NCI-H748 (cell line): ENCODE measurements at regions not wholly inside any gene's neighbourhood (a gene's known extent, or its start where the extent isn't known, plus 50 kb on each side); places are given as distances from the start of the nearest gene placed in this dataset.

Source experiments
- DNase-seq: peaks from one replicate; lab custom pipeline; 2025; ENCODE audit not compliant: unreplicated experiment; lab: John Stamatoyannopoulos, UW

- no peak for DNase-seq
These were observed 425.3 kb upstream of the FANCL start for GRCh38 chr2:58666323-58666970.

- no peak for DNase-seq
These were observed 424.0 kb upstream of the FANCL start for GRCh38 chr2:58665154-58665553.

DNA sequence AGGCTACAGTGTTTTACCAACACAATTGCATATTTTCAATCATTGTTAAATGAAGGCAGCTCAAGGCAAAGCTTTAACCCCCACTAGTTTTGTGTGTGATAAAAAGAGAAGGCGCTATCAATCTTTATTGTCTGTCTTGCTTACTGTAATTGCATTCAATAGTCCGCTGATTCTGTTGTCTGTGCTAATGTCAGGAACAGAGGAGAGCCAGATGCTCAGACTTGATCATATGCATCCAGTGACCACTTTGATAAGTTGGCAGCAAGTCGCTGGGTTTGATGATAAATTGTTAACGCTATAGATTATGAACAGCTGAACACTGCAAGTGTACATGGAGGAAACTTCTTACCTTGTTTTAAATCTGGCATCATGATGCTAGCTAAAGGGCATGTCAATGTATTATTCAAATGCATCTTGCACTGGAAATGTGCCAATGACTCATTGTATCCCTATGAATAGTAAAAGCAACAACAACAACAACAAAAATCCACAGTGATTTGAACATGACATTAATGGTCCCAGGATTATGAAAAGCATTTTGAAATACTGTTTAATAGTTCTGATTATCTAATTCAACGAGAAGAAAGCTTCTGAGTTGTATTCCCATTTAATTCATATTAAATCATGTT, 423.5 kb upstream of the FANCL start:
- peak; percentile 30 for DNase-seq

GRCh38 chr2:58660046-58660445, 418.9 kb upstream of the FANCL start:
- DNase-seq = no peak

- DNase-seq = no peak
These were observed 414.0 kb upstream of the FANCL start for GRCh38 chr2:58655152-58655551.

DNA sequence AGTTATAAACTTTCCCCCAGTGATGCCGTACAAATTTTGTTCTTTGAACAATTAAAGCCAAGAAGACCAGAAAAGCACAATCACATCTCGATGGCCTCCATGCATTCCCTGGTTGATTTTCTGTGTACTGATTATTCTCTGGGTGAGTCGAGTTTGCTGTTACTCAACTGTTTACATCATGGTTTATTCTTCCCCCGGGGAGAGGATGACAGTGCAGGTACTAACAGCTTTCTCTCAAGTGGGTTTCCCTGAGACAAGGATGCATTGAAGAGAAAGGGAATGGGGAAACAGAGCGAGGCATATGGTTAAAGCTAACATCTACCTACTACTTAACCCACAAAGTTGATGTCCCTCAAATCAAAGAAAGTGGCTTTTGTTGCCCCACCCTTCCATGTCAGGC, 410.8 kb upstream of the FANCL start:
- no peak for DNase-seq

DNA sequence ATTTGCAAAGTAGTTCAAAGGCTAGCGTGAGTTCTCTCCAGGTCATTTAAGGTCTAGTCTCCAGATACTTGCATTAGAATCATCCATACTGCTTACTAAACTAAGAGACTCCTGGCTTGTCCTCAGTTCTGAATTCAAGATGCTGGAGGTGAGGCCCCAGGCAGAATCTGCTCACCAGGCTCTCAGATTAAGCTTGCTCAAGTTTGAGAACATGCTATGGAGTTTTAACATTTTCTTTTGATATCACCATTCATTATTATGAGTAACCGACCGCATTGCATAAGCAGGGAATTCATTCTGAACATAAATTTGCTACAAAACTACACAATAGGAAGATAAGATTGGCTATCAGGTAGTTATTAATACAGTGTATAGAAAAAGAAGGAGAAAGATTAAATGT, 409.7 kb upstream of the FANCL start:
- no peak for DNase-seq

GRCh38 chr2:58649756-58650155, 408.6 kb upstream of the FANCL start:
- no peak for DNase-seq

DNA sequence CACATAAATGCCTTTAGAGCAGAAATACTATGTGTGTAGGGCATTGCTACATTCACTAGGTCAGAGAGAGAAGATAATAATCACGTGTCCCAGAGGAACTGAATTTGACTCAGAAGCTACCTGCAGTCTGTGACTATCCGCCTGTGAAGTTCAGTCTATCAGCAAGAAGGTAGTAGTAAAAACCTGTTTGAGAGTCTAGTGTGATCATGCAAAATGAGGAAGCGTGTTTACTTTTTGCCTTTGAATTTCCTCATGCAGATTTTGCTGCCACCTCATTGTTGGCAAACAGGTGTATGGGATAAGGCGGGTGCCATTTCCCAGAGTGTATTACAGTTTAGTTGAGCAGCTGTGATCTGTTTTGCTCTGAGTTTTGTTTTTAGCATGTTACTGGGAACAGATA, 403.9 kb upstream of the FANCL start:
- DNase-seq = peak; percentile 16

DNA sequence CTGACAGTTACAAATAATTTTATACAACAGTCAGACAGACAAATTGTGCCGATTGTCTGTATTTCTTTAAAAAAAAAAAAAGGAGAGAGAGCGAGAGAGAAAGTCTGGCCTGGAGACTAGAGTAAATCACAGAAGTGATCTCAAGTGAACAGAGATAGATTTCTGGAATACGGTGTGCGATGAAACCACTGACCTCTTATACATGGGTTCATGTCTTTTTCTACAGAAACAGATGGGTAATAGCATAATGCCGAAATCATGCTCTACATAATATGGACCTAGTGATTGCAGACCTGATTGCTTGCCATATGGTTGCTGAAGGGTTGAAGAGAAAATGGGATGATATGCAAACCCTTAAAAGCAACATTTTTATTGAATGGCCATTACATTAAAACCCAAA, 403.3 kb upstream of the FANCL start:
- DNase-seq = no peak

DNA sequence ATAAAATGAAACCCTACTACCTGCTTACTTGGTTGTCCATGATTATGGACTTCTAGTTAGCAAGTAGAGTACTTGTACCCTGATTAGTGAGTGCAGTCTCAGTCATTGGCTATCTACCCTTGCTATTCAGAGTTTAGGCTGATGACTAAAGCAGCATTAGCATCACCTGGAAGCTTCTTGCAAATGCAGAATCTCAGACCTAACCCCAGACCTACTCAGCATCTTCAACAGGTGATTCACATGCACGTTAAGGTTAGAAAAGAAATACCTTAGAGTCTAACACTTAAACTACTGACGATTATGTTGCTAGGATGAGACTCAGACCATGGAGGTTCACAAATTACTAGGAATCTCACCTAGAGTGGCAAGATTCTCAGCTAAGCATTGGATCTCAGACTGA, 399.9 kb upstream of the FANCL start:
- DNase-seq = no peak

DNA sequence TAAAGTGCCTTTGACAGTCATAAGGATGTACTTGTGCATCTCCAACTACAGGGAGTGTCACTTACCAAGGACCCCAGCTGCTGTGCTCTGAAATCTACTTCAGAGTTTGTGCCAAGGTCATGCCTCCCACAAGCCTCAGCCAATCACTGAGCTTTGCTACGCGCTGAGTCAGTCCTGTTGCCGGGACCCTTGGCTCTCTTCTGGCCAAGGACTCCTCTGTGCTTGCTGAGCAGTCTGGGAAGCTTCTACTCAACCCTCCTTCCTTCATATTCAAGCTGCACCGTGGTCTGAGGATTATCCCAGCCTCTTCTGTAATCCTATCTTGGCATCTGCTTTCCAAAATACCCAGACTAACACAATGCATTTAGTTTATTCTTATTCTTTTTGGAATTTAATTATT, 398.9 kb upstream of the FANCL start:
- DNase-seq = no peak

DNA sequence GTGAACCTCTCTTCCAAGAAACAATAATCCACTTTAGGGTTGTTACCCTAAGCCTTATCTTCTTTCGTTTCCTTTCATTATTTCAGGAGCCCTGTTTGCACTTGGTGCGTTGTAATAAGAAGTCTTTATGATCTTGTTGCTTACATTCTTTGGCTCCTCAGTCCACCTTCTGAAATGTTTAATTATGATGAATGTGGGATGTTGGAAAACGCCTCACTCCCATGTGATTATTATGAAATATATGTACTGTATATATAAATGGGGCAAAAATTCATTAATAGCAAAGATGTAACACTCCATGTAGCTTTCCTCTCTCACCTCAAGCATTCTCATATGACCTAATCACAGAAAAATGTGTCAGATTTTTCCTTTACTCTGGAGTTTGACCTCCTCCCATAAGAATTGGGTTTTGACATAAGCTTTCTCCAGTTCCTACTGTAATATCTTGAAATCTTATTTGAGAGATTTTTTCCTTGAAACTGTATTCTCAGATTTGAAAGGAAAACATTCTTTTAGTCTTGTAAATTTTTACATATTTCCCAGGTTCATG, 397.2 kb upstream of the FANCL start:
- DNase-seq = no peak

DNA sequence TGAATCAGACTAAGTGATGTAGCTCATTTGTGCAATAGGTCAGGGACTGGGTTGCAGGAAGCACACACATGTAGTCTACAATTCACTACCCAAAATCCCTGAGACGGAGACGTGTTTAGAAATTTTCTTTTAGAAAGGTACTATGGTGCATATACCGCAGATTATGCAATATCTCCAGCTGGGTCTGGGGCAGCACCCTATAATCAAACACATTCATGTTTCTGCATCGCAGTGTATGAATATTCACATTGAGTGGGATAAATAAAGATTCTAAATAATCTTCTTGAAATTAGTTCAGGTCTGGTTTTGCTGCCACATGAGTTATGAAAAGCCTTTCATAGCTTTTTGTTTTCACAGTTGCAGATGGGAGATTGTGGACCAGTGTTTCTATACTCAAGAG, 395.7 kb upstream of the FANCL start:
- DNase-seq = no peak

GRCh38 chr2:58635801-58636375, 394.8 kb upstream of the FANCL start:
- no peak for DNase-seq

GRCh38 chr2:58634653-58635370, 393.7 kb upstream of the FANCL start:
- peak; percentile 85 for DNase-seq

DNA sequence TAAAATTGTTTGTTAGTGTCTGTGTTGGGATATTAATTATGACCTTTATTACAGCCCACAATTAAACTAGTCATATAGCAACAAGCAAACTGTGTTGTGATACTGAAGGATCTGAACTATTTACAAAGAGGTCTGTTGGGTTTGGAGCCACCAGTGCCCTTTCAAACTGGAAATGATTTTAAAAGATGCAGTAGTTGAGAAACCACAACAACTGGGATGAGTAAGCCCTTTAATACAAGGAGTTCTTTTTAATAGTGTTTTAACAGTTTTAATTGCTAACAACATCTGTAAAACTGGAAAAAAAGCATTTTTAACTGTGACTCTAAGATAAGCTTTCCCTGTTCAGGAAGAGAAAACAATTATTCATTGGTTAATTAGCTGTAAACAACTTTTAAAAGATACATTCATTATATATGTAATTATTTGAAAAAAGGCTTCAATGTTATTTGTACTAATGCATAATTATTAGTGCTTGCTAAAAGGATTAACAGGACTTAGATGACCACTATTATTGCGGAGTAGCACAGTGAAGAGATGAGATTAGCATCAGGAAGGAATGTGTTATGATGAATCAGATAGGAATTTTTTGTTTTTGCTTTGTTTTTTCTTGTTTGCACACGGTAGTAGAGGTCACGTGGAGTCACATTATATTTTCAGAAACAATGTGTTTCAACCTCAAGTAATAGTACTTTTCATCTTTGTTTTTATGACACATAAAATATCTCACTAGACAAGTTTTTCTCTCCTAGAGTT, 392.7 kb upstream of the FANCL start:
- no peak for DNase-seq

GRCh38 chr2:58631986-58632385, 390.9 kb upstream of the FANCL start:
- no peak for DNase-seq

DNA sequence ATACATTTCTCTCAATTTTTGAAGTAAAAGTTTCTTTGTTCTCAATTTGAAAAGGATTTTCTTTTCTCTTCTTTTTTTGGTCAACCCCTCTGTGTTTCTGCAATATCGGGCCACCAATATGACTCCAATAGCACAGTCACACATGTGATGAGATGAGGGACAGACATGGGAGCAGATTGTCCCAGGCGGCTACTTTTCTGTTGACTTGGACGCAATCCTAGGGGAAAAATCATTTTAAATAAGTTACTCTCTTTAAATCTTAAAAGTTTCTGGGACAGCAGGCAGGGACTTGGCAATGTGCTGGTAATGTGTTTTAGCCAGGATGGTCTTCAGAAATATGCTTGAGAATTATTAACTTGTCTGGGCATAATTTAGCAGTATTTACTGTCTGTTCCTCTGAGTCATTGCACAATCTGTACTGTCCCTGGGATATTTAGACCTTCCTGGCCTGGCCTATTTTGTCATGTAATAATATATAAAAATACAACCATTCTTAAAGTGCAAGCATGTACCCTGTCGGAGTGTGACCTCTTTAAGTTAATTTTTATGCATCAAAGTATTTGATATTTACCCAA, 388.5 kb upstream of the FANCL start:
- DNase-seq = no peak

DNA sequence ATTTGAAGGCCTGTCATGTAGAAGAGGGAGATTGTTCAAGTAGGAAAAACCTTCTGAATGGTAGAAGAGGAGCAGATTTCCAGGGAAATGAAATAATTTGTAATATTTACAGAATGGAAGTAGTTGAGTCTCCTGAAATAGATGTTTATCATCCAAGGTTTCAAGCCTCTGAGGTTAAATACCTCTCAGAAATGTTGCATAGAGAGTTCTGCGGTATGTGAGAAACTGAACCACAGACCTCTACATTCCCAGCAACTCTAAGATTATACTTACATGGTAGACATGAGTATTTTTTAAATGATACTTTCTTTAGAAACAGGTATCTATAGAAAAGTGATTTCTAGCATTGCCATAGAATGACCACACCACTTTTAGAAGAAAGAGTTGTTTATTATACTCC, 379.8 kb upstream of the FANCL start:
- DNase-seq = no peak

- DNase-seq = no peak
These were observed 379.0 kb upstream of the FANCL start for GRCh38 chr2:58620093-58620492.
